ENCODE measurements at regions not wholly inside any gene's neighbourhood (a gene's known extent, or its start where the extent isn't known, plus 50 kb on each side); places are given as distances from the start of the nearest gene placed in this dataset.
"Not testable (repeated sequence)": the region's sequence is repeated elsewhere in the genome, so short reads cannot be mapped to it uniquely, and the experiment has no call there.

GRCh38 chr13:78121001-78121400, 202.4 kb upstream of the EDNRB start:
- POLR2A ChIA-PET: no interaction called here
- no peak for FAIRE-seq
- no peak for DNase-seq (ENCODE audit: low spot score)
- no peaks in the 10 kb centered on the region for H3K79me2 ChIP-seq (ENCODE audit: insufficient read depth, low read length)
- no peaks in the 10 kb centered on the region for H3K4me1 ChIP-seq (ENCODE audit: insufficient read depth, low read length)
- intact Hi-C loops (cut with micrococcal nuclease; ENCODE audit: unreplicated experiment) (no loop called here), in situ Hi-C loops (cut with HindIII; ENCODE audit: extremely low pct_ligation_motif_present, low pct_unique_long_range_greater_than_20kb) (loop anchor here (5.0 to 25.0 kb wide), 2 partner anchors 344 to 509 kb away; no protein-coding TSS in a partner anchor)
- H4K20me1 ChIP-seq (ENCODE audit: insufficient read depth, low read length): no peaks in the 10 kb centered on the region
- H3K4me2 ChIP-seq (ENCODE audit: low read depth, low read length): no peak overlapping the region
- CTCF ChIA-PET (ENCODE audit: low intra/inter-chr PET ratio, low total read pairs): interaction anchor here (2.1 kb wide), 1 partner anchor 342 kb away, joined by 24 read pairs; no protein-coding TSS in a partner anchor
- H3K36me3 ChIP-seq (replicated peaks in 1 of 2; ENCODE audit: control insufficient read depth in 1 of 2, insufficient read depth in 2 of 2, low read length in 2 of 2): no peaks in the 10 kb centered on the region
- no peak overlapping the region for H3K27ac ChIP-seq (ENCODE audit: extremely low read length, insufficient read depth, low read length)
- H3K9me3 ChIP-seq (ENCODE audit: low read length): peaks cover 3% of the 10 kb centered on the region; the same call in 1 of the 2 replicates
- BruUV-seq (replicated peaks): no TSS peak
- ATAC-seq: no peak
- H3K27me3 ChIP-seq (ENCODE audit: control insufficient read depth in 1 of 2, insufficient read depth in 2 of 2, low read length in 2 of 2): no peaks in the 10 kb centered on the region
- no peak overlapping the region for H3K9ac ChIP-seq (ENCODE audit: insufficient read depth, low read depth, low read length)
- TF ChIP-seq ZNF552 (CRISPR knock-in tag; IDR thresholded peaks at IDR 0.05; ENCODE audit: borderline replicate concordance): no peak
- H2AFZ ChIP-seq (ENCODE audit: low read length): no peak overlapping the region
- WGBS (ENCODE audit: low lambda C conversion rate): 0% methylated on average over 3 of the region's 3 CpGs
- no peak overlapping the region for H3K4me3 ChIP-seq (replicated peaks in 1 of 3; ENCODE audit: insufficient read depth in 1 of 3, low read depth in 2 of 3, low read length in 3 of 3)

- H3K4me3 ChIP-seq (replicated peaks in 1 of 3; ENCODE audit: insufficient read depth in 1 of 3, low read depth in 2 of 3, low read length in 3 of 3); H3K36me3 ChIP-seq (replicated peaks in 1 of 2; ENCODE audit: control insufficient read depth in 1 of 2, insufficient read depth in 2 of 2, low read length in 2 of 2); ATAC-seq; intact Hi-C loops (cut with micrococcal nuclease; ENCODE audit: unreplicated experiment); DNase-seq (ENCODE audit: low spot score); H3K4me2 ChIP-seq (ENCODE audit: low read depth, low read length); H3K27ac ChIP-seq (ENCODE audit: extremely low read length, insufficient read depth, low read length); H3K9ac ChIP-seq (ENCODE audit: insufficient read depth, low read depth, low read length); FAIRE-seq; H3K27me3 ChIP-seq (ENCODE audit: control insufficient read depth in 1 of 2, insufficient read depth in 2 of 2, low read length in 2 of 2); H2AFZ ChIP-seq (ENCODE audit: low read length); H4K20me1 ChIP-seq (ENCODE audit: insufficient read depth, low read length); BruUV-seq (replicated peaks); H3K4me1 ChIP-seq (ENCODE audit: insufficient read depth, low read length); POLR2A ChIA-PET; H3K79me2 ChIP-seq (ENCODE audit: insufficient read depth, low read length): not testable (repeated sequence)
- CTCF ChIA-PET (ENCODE audit: low intra/inter-chr PET ratio, low total read pairs): interaction anchor here (2.1 kb wide), 1 partner anchor 341 kb away, joined by 24 read pairs; no protein-coding TSS in a partner anchor
- in situ Hi-C loops (cut with HindIII; ENCODE audit: extremely low pct_ligation_motif_present, low pct_unique_long_range_greater_than_20kb): loop anchor here (5.0 to 25.0 kb wide), 2 partner anchors 343 to 508 kb away; no protein-coding TSS in a partner anchor
- 0% methylated on average over 1 of the region's 1 CpG for WGBS (ENCODE audit: low lambda C conversion rate)
- H3K9me3 ChIP-seq (ENCODE audit: low read length): peaks cover 11% of the 10 kb centered on the region; the same call in 1 of the 2 replicates
These were observed 201.5 kb upstream of the EDNRB start for GRCh38 chr13:78120144-78120543.

GRCh38 chr13:78117070-78117469, 198.4 kb upstream of the EDNRB start:
- BruUV-seq (replicated peaks); H3K79me2 ChIP-seq (ENCODE audit: insufficient read depth, low read length); intact Hi-C loops (cut with micrococcal nuclease; ENCODE audit: unreplicated experiment); H3K4me2 ChIP-seq (ENCODE audit: low read depth, low read length); H2AFZ ChIP-seq (ENCODE audit: low read length); DNase-seq (ENCODE audit: low spot score); H4K20me1 ChIP-seq (ENCODE audit: insufficient read depth, low read length); H3K27me3 ChIP-seq (ENCODE audit: control insufficient read depth in 1 of 2, insufficient read depth in 2 of 2, low read length in 2 of 2); H3K36me3 ChIP-seq (replicated peaks in 1 of 2; ENCODE audit: control insufficient read depth in 1 of 2, insufficient read depth in 2 of 2, low read length in 2 of 2); H3K4me3 ChIP-seq (replicated peaks in 1 of 3; ENCODE audit: insufficient read depth in 1 of 3, low read depth in 2 of 3, low read length in 3 of 3); H3K9ac ChIP-seq (ENCODE audit: insufficient read depth, low read depth, low read length); FAIRE-seq; H3K27ac ChIP-seq (ENCODE audit: extremely low read length, insufficient read depth, low read length); ATAC-seq; CTCF ChIA-PET (ENCODE audit: low intra/inter-chr PET ratio, low total read pairs); POLR2A ChIA-PET; H3K4me1 ChIP-seq (ENCODE audit: insufficient read depth, low read length): not testable (repeated sequence)
- WGBS (ENCODE audit: low lambda C conversion rate): 6% methylated on average over 2 of the region's 2 CpGs
- in situ Hi-C loops (cut with HindIII; ENCODE audit: extremely low pct_ligation_motif_present, low pct_unique_long_range_greater_than_20kb): loop anchor here (25.0 kb wide), 1 partner anchor 505 kb away; no protein-coding TSS in a partner anchor
- peaks cover 23% of the 10 kb centered on the region; the same call in 1 of the 2 replicates for H3K9me3 ChIP-seq (ENCODE audit: low read length)

Measured in HepG2 (cell line).